ENCODE measurements at regions not wholly inside any gene's neighbourhood (a gene's known extent, or its start where the extent isn't known, plus 50 kb on each side); places are given as distances from the start of the nearest gene placed in this dataset.
"Not testable (repeated sequence)": the region's sequence is repeated elsewhere in the genome, so short reads cannot be mapped to it uniquely, and the experiment has no call there.

DNA sequence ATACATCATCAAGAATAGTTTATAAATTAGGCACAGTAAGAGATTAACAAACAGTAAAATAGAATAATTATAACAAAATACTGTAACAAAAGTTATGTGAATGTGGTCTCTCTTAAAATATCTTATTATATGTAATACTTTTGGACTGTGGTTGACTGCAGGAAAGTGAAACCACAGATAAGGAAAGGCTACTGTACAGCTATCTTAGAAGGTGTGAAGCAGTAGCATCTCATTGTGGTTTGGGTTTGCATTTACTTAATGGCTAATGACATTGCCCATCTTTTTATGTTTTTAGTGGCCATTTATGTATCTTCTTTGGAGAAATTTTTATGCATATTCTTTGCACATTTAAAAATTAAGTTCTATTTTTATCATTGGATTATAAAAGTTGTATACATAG is 296.4 kb upstream of the MAGI2 start:
- no peaks in the 10 kb centered on the region for H3K27me3 ChIP-seq
- H3K27ac ChIP-seq, result no peak overlapping the region
- H3K9me3 ChIP-seq, result no peaks in the 10 kb centered on the region
- ATAC-seq, result no peak
- intact Hi-C loops (cut with DNase I), result no loop called here
- H3K4me3 ChIP-seq, result no peak overlapping the region
- H3K36me3 ChIP-seq (replicated peaks in 1 of 2; ENCODE audit: insufficient read depth in 1 of 2, low read depth in 2 of 2), result no peaks in the 10 kb centered on the region
- H3K4me1 ChIP-seq, result no peaks in the 10 kb centered on the region
- TF ChIP-seq, protein P1, sequence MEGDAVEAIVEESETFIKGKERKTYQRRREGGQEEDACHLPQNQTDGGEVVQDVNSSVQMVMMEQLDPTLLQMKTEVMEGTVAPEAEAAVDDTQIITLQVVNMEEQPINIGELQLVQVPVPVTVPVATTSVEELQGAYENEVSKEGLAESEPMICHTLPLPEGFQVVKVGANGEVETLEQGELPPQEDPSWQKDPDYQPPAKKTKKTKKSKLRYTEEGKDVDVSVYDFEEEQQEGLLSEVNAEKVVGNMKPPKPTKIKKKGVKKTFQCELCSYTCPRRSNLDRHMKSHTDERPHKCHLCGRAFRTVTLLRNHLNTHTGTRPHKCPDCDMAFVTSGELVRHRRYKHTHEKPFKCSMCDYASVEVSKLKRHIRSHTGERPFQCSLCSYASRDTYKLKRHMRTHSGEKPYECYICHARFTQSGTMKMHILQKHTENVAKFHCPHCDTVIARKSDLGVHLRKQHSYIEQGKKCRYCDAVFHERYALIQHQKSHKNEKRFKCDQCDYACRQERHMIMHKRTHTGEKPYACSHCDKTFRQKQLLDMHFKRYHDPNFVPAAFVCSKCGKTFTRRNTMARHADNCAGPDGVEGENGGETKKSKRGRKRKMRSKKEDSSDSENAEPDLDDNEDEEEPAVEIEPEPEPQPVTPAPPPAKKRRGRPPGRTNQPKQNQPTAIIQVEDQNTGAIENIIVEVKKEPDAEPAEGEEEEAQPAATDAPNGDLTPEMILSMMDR (IDR thresholded peaks at IDR 0.05), result no peak
- TF ChIP-seq POLR2A (IDR thresholded peaks at IDR 0.05), result no peak
- DNase-seq, result no peak

DNA sequence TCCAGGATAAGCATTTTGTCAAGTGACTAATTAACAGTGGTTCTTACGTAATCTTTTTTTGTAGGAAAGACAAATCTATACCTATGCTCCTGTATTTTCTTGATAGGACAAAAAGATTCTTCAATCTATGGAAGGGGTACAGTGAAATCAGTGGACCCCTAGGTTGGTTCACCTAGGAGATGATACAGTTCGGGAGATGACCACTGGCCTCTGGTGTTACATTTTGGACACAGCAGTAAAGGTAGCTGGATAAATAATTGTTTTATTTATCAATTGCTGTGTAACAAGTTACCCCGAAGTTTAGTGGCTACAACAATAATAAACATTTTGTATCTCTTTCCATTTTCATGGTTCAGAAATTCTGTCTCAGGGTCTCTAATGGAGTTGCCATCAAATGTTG is 288.2 kb upstream of the MAGI2 start:
- H3K4me3 ChIP-seq, result no peak overlapping the region
- WGBS, 2 donors, result 29 to 40% methylated on average over 3 of the region's 3 CpGs

GRCh38 chr7:79740076-79740475 is 286.6 kb upstream of the MAGI2 start:
- intact Hi-C loops (cut with DNase I), result no loop called here

More for the DNA sequence above, 288.2 kb upstream of the MAGI2 start:
- TF ChIP-seq, protein P1 (IDR thresholded peaks at IDR 0.05), result no peak
- no peak for TF ChIP-seq POLR2A (IDR thresholded peaks at IDR 0.05)
- ATAC-seq (no peak), DNase-seq (no peak)
- no peak overlapping the region for H3K27ac ChIP-seq
- H3K9me3 ChIP-seq, result no peaks in the 10 kb centered on the region
- no peaks in the 10 kb centered on the region for H3K27me3 ChIP-seq
- intact Hi-C loops (cut with DNase I), result no loop called here
- no peaks in the 10 kb centered on the region for H3K4me1 ChIP-seq
- H3K36me3 ChIP-seq (replicated peaks in 1 of 2; ENCODE audit: insufficient read depth in 1 of 2, low read depth in 2 of 2), result no peaks in the 10 kb centered on the region

DNA sequence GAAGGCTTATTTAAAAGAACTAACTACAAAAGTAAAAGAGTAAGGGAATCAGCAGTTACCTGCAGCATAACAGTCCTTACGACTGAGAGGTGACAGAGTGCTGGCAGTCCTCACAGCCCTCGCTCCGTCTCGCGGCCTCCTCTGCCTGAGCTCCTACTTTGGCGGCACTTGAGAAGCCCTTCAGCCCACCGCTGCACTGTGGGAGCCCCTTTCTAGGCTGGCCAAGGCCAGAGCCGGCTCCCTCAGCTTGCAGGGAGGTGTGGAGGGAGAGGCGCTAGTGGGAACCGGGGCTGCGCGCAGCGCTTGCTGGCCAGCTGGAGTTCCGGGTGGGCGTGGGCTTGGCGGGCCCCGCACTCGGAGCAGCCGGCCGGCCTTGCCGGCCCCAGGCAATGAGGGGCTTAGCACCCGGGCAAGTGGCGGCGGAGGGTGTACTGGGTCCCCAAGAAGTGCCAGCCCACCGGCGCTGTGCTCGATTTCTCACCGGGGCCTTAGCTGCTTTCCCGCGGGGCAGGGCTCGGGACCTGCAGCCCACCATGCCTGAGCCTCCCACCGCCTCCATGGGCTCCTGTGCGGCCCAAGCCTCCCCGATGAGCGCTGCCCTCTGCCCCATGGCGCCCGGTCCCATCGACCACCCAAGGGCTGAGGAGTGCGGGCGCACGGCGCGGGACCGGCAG is 285.7 kb upstream of the MAGI2 start:
- H3K9me3 ChIP-seq; H3K27ac ChIP-seq; H3K27me3 ChIP-seq; H3K4me1 ChIP-seq; DNase-seq; H3K4me3 ChIP-seq; H3K36me3 ChIP-seq (replicated peaks in 1 of 2; ENCODE audit: insufficient read depth in 1 of 2, low read depth in 2 of 2); ATAC-seq; intact Hi-C loops (cut with DNase I): not testable (repeated sequence)
- 86 to 92% methylated on average over 14 to 36 of the region's 44 CpGs for WGBS, 2 donors

More at GRCh38 chr7:79740076-79740475, 286.6 kb upstream of the MAGI2 start:
- 81 to 84% methylated on average over 20 to 22 of the region's 22 CpGs for WGBS, 2 donors
- no peak overlapping the region for H3K4me3 ChIP-seq
- DNase-seq (no peak), ATAC-seq (no peak)
- H3K4me1 ChIP-seq, result no peaks in the 10 kb centered on the region
- TF ChIP-seq POLR2A (IDR thresholded peaks at IDR 0.05), result no peak
- TF ChIP-seq, protein P1 (IDR thresholded peaks at IDR 0.05), result no peak
- no peaks in the 10 kb centered on the region for H3K27me3 ChIP-seq
- no peaks in the 10 kb centered on the region for H3K36me3 ChIP-seq (replicated peaks in 1 of 2; ENCODE audit: insufficient read depth in 1 of 2, low read depth in 2 of 2)
- no peaks in the 10 kb centered on the region for H3K9me3 ChIP-seq
- no peak overlapping the region for H3K27ac ChIP-seq

- intact Hi-C loops (cut with DNase I), result no loop called here
- Histone ChIP-seq H3K27me3 (no peaks in the 10 kb centered on the region), H3K9me3 (no peaks in the 10 kb centered on the region), H3K27ac (no peak overlapping the region), H3K4me3 (no peak overlapping the region), H3K4me1 (no peaks in the 10 kb centered on the region), H3K36me3 (replicated peaks in 1 of 2; ENCODE audit: insufficient read depth in 1 of 2, low read depth in 2 of 2) (no peaks in the 10 kb centered on the region)
- TF ChIP-seq, protein P1 (IDR thresholded peaks at IDR 0.05), result no peak
- TF ChIP-seq POLR2A (IDR thresholded peaks at IDR 0.05), result no peak
- DNase-seq, result no peak
- ATAC-seq, result no peak
- WGBS, 2 donors, result 83 to 88% methylated on average over 3 of the region's 3 CpGs
Measured at GRCh38 chr7:79736418-79736817, 283.0 kb upstream of the MAGI2 start.
